Right hindlimb (tissue), 1 donor: ENCODE measurements at regions not wholly inside any gene's neighbourhood (a gene's known extent, or its start where the extent isn't known, plus 50 kb on each side); places are given as distances from the start of the nearest gene placed in this dataset.
"Not testable (repeated sequence)": the region's sequence is repeated elsewhere in the genome, so short reads cannot be mapped to it uniquely, and the experiment has no call there.

Source experiments
- DNase-seq: peaks from one replicate; pipeline ENCODE4 v3.0.0-alpha.2; 2018

DNA sequence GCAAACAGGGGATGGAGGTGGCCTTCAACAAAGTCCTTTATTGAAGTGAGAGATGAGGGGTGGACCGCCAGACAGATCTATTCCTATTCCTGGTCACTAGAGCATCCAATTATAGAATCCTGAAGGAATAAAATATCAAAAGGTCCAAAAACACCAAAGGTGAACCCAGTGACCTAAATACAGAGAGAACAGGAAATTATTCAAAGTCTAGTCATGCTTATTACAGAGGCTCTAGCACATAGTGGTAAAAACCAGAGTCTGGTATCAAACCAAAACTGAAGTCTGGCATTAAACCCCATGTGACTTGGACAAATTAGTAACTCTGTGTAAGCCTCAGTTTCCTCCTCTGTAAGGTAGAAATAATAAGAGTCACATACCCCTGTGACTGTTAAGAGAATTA is 100.5 kb upstream of the SNX2 start:
- no peak for DNase-seq

DNA sequence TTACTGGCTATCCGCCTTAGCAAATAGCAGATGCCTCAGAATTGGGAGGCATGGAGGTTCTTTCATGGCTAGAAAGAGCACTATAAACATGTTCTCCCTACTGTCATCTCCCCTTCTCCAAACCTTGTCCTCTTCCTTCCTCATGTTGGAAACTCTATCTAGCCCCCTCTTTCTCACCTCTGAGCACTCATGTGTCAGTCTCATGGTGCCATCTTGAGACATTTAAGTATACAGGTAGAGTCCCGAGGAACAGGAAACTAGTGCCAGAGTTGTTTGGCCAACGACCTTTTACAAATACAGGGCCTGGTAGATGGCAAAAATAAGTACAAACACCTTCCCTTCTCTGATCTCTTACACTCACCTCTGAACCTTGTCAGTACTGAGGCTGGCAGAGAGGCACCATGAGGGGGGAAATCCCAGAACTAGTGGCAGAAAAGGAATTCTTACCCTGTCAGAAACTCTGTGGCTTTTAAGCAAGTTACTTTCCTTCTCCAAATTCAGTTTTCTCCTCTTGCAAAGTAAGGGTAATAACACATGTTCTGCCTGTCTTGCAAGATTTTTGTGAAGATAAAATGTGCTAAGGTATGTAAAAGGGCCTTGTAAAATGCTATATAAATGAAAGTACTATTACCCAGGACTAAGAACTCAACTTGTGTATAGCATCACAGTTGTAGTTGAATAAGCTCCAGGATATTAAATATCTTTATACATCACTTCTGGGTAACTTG is 94.1 kb upstream of the SNX2 start:
- no peak for DNase-seq

DNA sequence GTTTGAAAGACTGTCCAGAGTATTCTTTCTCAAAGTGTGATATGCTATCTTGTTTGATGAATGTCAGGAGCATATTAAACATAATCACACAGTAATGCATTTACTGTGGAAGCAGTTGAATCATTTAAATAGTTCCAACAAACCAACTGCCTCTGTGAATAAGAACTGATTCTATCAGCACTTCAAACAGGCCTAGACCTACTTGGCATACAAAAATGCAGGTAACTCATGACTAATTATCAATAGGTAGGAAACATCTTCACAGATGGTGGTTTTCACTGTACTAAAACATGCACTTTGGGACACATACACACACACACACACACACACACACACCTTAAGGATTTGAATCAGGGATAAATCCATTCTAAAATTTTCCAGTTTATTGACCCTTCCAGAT is 91.2 kb upstream of the SNX2 start:
- no peak for DNase-seq

DNA sequence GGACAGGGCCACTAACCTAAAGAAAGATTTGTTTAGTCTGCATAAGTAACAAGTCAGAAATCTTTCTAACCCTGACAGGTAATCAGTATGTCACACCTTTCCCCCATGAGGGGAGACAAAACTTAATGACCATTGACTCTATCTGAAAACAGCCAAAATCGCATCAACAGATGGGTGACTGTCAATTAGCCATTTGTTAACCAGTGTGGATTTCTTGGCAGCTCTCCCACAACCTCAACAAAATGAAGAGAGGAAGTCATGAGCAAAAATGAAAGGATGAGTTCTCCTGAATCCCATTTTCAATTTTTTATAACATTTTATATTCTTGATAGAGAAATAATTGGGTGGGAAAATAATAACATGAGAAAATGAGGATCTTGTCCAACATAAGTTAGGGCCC is 84.6 kb upstream of the SNX2 start:
- DNase-seq = no peak

DNA sequence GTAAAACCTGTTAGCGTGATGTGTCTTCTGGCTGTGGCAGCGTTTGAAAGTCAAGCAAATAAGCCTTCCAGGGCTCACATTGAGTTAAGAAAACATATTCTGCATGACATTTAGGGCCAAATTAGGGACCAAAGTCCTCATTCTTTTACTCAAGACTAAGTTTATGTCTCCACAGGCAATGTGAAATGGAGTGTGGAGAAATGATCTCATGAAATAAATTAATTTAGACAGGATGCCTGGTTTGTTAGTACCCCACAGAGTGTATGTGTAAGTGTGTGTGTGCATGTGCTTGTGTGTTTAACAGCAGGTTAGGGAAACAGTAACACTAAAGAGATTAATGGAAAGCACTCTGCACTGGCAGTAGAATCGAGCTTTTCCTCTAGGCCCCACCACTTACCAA is 82.9 kb upstream of the SNX2 start:
- no peak for DNase-seq

DNA sequence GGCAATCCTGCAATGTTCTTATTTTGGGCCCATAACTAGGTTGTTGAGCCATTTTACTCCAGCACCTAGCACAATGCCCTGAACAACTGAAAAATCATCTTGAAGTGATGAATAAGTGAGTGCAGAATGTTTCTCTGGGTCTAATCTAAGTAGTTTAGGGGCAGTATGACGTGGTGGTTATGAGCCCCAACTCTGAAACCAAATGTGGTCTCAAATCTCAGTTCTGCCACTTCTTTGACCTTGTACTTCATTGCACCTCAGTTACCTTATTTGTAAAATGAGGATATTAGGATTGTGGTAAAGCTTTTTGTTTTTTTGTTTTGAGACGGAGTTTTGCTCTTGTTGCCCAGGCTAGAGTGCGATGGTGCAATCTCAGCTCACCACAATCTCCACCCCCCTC is 80.9 kb upstream of the SNX2 start:
- no peak for DNase-seq

DNA sequence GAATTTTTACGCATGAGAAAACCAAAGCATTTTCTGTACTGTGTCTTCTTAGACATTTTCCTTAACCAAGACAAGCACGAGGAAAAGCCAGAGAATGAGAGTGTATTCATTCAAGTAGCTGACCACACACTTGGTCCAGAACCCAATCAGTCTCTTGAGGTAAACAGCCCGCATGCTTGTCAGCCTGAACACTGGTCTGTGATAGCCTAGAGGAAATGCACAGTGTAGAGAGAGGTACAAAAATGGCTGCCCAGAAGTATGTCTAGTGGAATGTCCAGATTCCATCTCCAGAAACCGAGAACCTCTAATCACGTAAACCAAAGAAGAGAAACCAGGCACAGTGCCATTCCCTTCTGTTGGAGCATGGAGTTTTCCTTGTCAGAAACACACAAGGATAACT is 80.0 kb upstream of the SNX2 start:
- DNase-seq = no peak

DNA sequence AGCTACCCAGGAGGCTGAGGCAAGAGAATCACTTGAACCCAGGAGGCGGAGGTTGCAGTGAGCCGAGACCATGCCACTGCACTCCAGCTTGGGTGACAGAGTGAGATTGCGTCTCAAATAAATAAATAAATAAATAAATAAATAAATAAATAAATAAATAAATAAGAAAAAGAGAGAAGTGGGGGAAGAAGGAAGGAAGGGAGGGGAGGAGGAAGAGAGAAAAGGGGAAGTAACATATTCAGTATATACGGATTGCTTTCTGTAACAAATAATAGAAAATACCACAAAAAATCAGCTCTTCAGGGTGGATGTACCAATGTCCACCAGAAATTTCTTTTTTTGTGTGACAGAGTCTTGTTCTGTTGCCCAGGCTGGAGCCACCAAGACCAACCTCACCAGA is 78.1 kb upstream of the SNX2 start:
- not testable (repeated sequence) for DNase-seq

DNA sequence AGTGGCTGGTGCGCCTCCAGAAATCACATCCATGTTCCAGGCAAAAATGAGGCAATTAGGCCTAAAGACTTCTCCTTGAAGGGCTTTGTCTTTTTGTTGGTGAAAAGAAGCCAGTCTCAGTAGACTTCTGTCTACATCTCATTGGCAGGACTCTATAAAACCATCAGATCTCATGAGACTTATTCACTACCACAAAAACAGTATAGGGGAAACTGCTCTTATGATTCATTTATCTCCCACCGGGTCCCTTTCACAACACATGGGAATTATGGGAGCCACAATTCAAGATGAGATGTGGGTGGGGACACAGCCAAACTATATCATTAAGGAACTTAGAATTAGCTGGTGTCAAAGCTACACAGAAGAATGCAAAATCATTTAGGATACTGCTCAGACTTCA is 77.7 kb upstream of the SNX2 start:
- no peak for DNase-seq

DNA sequence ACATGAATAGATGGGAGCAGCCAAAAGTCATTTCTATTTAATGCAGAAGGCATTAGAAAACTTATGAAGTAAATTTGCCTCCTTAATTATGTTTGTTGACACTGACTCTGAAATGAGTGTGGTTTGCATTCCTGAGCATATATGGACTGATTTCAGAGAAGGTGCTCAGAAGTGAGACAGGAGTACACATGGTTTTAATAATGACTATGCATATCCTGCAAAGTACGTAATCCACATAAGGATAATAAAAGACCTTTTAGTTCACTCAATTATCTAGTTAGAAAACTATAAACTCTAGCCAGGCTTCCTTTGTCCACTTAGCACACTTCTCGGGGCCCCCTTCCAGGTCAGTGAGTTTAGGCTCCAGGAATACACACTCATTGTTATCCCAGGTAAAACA is 75.7 kb upstream of the SNX2 start:
- DNase-seq = no peak

DNA sequence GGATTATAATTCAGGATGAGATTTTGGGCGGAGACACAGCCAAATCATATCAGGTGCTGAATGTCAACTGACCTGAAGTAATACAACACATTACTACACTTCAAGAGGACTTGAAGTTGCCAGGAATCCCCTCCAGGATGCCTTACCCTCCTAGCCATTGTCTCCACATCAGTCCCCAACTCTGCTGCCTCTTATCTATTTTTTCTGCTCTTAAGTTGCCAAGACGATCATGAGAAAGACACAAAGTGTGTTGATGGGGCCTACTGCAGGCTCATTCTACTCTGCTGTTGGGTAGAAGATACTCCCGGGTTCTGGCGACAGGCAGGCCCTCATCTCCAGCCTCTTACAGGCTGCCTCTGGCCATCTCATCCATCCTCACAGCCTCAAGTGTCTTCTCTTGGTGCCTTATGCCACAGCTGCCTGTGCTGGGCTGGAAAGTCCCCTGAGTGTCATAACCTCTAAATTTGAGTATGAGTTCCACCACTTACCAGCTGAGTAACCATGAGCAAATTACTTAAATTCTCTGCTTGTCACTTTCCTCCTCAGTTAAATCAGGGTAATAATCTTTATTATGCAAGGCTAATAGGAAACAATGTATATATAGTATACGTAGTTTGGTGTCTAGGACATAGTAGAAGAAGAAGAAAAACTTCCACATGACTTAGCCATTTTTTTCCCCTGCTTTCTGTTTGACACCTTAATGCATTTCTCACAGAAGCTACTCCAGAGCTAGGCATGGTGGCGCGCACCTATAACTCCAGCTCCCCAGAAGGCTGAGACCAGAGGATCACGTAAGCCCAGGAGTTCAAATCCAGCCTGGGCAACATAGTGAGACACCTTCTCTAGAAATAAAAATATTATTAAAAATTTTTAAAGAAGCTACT is 73.0 kb upstream of the SNX2 start:
- no peak for DNase-seq

DNA sequence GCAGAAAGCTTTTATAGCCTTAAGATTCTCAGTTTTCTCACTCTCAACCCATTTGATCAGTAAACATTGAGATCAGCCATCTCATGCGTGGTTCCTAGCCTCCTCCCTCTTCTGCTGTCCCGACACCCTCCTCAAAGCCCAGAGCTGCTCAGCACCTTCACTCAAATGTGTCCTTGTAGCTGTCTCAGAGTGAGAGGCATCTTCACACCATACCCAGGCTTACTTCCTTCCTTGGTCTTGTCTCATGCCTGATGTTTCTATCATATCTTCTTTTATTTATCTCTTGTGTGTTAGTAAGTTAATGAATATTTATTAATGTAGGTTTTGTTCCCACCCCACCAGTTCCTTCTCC is 72.4 kb upstream of the SNX2 start:
- DNase-seq = no peak

DNA sequence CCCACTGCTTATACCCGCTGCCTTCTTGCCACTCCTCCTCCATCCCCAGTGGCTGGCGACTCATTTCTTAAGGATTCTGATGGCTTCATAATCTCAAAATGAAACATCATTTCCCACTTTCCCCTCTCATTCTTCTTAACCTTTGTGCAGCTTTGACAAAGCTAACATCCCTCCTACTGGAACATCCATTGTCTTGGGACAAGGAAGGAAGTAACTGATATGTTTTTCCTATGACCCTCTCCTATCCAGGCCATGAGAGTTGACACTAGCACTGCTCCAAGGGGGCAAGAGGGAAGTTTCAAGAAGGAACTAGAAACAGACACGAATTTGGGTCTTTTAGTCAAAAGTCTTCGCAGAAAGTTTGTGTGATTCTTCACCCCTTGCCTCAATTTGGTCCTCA is 71.7 kb upstream of the SNX2 start:
- no peak for DNase-seq

DNA sequence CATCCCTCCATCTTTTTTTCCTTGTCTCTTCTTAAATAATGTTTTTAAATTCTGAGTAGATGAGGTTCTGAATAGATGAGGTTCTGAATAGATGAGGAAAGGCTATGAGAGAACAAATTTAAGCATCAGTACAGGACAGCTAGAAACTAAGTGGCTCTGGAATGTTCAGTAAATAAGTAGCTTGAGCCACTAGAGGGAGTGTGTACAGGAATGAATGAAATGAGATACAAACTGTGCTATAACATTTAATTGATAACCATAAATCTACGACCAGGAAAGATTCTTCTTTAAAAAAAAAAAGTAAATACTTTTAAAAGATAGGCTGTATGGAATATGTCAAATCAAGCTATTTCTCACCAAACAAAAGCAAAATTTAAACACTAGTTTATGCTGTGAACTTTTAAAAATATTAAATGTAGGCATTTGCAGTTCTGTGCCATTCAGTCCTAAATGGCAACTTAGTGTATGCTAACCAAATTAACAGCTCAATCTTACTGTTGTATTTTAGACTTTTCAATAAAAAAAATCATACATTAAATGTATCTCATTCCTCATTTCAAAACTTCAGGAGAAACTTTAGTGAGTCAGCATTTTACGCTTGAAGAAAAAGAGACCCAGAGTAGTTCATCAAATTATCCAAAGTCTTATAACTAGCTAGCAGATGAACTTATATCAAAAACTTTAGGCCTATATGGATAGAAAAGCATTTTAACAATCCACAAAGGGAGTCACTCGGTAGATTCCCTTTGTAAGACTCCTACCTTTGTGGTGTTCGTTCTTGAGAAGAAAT is 70.4 kb upstream of the SNX2 start:
- DNase-seq = no peak

DNA sequence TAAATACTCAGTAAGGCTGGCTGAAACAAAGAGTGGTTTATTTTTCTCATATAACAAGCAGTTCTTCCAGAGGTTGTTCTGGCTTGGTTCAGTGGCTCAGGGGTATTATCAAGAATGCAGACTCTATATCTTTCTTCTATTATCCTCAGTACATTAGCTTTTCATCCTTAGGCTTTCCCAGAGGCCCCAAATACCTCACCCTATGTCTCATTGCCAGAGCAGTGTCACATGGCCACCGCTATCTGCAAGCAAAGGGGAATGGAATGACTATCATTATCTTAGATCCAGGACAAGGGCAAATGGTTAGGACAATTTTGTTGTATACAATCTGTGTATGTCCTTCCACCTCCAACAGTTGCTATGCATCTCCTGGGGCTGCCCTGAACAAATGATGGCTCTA is 69.0 kb upstream of the SNX2 start:
- DNase-seq = no peak

DNA sequence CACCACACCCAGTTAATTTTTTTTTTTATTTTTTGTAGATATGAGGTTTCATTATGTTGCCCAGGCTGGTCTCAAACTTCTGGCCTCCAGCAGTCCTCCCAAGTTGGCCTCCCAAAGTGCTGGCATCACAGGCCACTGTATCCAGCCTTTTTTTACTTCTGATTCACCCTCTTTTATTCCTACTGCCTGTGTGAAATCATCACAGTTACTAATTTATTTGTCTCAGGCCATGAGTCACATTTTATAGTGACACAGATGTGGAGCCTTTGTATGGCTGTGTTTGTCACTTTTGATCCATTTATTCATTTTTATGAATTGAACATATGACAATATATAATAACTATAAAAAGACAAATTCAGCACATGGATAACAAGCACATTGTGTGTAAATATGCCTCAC is 67.1 kb upstream of the SNX2 start:
- DNase-seq = no peak

DNA sequence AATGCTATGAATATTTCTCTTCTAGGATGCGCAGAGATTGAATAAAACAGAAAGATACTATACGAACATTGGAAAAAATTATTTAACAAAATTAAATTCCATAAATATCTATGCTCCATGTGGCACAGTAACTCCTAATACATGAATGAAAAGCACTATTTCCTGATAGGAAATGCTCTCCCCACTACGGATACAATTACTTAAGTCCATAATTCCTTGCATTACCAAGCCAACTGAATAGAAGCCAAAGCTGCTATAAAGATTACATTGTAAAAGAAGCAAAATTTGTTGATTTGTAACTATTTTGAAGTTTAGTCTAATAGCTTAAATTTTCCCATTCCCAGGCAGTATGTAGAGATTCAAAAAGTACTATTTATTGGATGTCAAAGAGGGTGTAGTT is 61.8 kb upstream of the SNX2 start:
- no peak for DNase-seq

DNA sequence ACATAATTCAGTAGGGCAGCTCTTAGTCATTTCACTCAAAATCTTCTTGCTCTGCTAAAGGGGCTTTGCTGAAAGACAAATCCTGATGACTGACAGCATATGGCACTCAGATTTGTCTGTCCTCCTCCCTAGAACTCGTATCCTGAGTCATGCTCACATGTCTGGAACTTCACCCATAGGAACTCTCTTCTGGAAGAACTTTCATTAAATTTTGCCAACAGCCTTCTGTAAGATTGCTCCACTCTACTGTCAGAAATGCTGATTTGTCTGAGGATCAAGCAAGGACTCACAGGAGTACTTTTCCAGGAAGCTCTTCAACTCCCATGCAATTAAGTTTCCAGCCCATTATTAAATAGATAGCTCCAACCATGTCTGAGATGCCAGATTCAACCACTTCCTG is 59.8 kb upstream of the SNX2 start:
- no peak for DNase-seq

DNA sequence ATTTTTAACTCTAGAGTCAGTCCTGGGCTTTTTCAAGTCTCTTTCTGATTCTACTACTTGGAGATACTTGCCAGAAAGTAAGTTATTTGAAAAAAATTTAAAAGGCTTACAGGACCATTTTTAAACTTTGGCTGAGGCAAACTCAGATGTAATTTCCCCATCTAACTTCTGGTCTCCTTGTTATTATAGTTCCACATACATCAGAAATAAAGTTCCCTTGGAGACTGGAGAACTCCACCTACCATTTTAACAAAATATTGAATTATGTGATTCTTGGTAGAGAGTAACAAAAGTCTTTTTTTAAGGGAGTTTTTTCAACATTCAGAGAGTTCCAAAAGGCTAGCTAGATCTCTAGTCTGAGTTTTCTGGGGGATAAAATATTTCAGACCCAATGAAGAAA is 56.3 kb upstream of the SNX2 start:
- no peak for DNase-seq

DNA sequence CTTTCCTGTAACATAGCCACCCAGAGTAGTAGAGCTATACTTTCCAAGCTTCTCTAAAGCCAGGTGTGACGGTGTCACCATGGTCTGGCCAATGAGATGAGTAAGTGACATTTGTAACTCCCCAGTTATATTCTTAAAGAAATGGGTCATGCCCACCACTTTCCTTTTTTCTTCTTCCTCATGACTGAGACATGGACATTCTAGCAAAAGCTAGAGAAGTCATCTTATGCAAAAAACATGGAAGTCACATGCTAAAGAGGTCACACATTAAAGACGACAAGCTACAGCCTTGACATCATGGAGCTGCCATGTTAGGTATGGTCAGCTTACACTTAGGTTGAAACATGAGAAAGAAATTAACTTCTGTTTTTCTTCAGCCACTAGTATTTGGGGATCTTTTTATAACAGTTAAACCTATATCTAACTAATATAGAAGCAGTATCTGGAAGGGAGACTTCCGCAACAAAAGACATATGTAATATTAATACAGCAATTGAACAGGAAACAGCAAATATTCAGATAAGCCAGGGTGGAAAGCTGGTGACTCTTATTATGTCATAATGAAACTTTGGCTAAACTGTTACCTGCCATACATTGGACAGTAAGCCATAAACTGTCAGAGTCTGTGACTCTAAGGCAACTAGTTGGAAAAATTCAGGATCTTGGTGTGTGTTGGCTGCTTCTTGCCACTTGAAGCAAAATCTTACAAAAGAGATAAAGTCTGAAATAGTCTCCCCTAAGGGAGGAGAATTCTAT is 54.7 kb upstream of the SNX2 start:
- DNase-seq = no peak

DNA sequence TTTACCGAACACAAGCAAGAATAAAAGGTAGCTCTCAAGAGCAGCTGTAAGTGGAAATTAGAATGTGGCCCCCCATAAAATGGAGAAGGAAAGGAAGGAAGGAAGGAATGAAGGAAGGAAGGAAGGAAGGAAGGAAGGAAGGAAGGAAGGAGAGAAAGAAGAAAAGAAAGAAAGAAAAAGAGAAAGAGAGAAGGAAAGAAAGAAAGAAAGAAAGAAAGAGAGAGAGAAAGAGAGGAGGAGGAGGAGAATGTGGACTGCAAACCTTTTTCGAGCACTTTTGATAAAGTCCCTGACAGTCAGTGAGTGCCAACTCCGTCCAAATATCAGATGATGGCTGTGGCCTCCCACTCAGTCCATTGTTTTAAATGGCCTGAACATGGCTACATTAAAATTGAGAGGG is 53.8 kb upstream of the SNX2 start:
- no peak for DNase-seq

DNA sequence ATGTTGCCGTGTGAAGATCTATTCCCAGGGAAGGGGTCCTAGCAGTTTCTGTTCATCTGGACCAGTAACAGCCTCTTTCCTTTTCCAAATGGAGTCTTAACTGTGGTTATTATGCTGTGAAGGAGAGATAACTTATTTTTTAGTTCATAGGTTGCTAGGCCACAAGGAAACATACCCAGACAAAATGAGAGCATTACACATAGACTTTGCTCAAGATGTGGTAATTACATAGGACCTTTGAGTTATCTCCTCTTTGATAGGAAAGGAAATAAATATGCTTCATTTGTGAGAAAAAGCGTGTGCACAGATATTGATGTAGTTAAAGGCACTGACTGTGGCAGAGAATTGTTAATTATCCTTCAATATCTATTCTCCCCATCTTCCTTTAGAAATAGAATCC is 52.5 kb upstream of the SNX2 start:
- DNase-seq = no peak
